ENCODE measurements at regions not wholly inside any gene's neighbourhood (a gene's known extent, or its start where the extent isn't known, plus 50 kb on each side); places are given as distances from the start of the nearest gene placed in this dataset.
"Not testable (repeated sequence)": the region's sequence is repeated elsewhere in the genome, so short reads cannot be mapped to it uniquely, and the experiment has no call there.

DNA sequence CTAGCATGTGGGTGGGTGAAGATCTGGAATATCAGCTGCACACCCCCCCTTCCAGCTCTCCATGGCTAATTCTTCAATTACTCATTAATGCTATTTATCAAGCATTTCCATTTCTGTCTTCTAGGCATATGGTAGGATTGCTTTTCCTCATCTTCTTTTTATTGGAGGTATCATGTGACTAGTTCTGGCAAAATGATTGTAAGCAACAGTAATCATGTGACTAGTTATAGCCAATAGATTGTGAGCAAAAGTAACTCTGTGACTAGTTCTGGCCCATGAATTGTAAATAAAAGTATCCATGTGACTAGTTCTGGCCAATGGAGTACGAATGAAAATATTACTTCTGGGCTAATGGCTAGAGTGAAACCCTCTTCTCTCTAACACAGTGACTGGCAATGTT is 107.0 kb upstream of the TMEM132E start:
- H2AFZ ChIP-seq (ENCODE audit: low read length) = no peak overlapping the region
- no peaks in the 10 kb centered on the region for H3K79me2 ChIP-seq (ENCODE audit: low read length)
- DNase-seq (no peak), ATAC-seq (no peak)
- H3K27me3 ChIP-seq (ENCODE audit: low read length) = peaks cover 7% of the 10 kb centered on the region; the same call in 1 of the 2 replicates
- intact Hi-C loops (cut with micrococcal nuclease) = no loop called here
- no peak overlapping the region for H3K27ac ChIP-seq (ENCODE audit: low read length)
- no peaks in the 10 kb centered on the region for H3K9me3 ChIP-seq (ENCODE audit: low read length)
- no peaks in the 10 kb centered on the region for H3F3A ChIP-seq (ENCODE audit: low read length, unreplicated experiment)
- POLR2A ChIA-PET (ENCODE audit: unreplicated experiment) = no interaction called here
- H3K4me1 ChIP-seq (ENCODE audit: insufficient read depth, low read length) = no peaks in the 10 kb centered on the region
- H3K9me2 ChIP-seq (replicated peaks; ENCODE audit: low read length) = no peaks in the 10 kb centered on the region
- no peak overlapping the region for H3K9ac ChIP-seq (ENCODE audit: low read length)
- no peak overlapping the region for H3K4me2 ChIP-seq (ENCODE audit: low read length)
- H3K36me3 ChIP-seq (ENCODE audit: low read depth, low read length) = no peaks in the 10 kb centered on the region
- BruUV-seq (replicated peaks) = no TSS peak
- no peak overlapping the region for H3K4me3 ChIP-seq (ENCODE audit: low read length)
- no peaks in the 10 kb centered on the region for H4K20me1 ChIP-seq (ENCODE audit: low read length)
- TF ChIP-seq, protein P1, sequence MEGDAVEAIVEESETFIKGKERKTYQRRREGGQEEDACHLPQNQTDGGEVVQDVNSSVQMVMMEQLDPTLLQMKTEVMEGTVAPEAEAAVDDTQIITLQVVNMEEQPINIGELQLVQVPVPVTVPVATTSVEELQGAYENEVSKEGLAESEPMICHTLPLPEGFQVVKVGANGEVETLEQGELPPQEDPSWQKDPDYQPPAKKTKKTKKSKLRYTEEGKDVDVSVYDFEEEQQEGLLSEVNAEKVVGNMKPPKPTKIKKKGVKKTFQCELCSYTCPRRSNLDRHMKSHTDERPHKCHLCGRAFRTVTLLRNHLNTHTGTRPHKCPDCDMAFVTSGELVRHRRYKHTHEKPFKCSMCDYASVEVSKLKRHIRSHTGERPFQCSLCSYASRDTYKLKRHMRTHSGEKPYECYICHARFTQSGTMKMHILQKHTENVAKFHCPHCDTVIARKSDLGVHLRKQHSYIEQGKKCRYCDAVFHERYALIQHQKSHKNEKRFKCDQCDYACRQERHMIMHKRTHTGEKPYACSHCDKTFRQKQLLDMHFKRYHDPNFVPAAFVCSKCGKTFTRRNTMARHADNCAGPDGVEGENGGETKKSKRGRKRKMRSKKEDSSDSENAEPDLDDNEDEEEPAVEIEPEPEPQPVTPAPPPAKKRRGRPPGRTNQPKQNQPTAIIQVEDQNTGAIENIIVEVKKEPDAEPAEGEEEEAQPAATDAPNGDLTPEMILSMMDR (conservative IDR thresholded peaks at IDR 0.05; ENCODE audit: low read depth, low read length) = no peak
- no peak for TF ChIP-seq EZH2 (IDR thresholded peaks at IDR 0.05; ENCODE audit: low read length, unreplicated experiment)
- no peak for TF ChIP-seq EZH2phosphoT487 (IDR thresholded peaks at IDR 0.05; ENCODE audit: borderline replicate concordance, low read length)
- CTCF ChIA-PET = no interaction called here

DNA sequence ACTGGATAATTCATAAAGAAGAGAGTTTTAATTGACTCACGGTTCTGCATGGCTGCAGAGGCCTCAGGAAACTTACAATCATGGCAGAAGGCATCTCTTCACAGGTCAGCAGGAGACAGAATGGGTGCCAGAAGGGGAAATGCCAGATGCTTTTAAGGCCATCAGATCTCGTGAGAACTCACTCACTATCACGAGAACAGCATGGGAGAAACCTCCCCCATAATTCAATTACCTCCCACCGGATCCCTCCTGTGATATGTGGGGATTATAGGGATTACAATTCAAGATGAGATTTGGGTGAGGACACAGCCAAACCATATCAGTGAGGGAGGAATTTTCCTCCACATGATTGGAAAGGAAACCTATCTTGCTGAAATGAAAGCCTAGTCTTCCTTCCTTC is 108.1 kb upstream of the TMEM132E start:
- H3F3A ChIP-seq (ENCODE audit: low read length, unreplicated experiment); intact Hi-C loops (cut with micrococcal nuclease); H3K27me3 ChIP-seq (ENCODE audit: low read length); DNase-seq; H3K79me2 ChIP-seq (ENCODE audit: low read length); H3K4me1 ChIP-seq (ENCODE audit: insufficient read depth, low read length); BruUV-seq (replicated peaks); H4K20me1 ChIP-seq (ENCODE audit: low read length); H3K9me3 ChIP-seq (ENCODE audit: low read length); H3K4me3 ChIP-seq (ENCODE audit: low read length); H3K4me2 ChIP-seq (ENCODE audit: low read length); H3K27ac ChIP-seq (ENCODE audit: low read length); H3K9ac ChIP-seq (ENCODE audit: low read length); CTCF ChIA-PET; ATAC-seq; POLR2A ChIA-PET (ENCODE audit: unreplicated experiment); H3K36me3 ChIP-seq (ENCODE audit: low read depth, low read length); H2AFZ ChIP-seq (ENCODE audit: low read length); H3K9me2 ChIP-seq (replicated peaks; ENCODE audit: low read length): not testable (repeated sequence)

DNA sequence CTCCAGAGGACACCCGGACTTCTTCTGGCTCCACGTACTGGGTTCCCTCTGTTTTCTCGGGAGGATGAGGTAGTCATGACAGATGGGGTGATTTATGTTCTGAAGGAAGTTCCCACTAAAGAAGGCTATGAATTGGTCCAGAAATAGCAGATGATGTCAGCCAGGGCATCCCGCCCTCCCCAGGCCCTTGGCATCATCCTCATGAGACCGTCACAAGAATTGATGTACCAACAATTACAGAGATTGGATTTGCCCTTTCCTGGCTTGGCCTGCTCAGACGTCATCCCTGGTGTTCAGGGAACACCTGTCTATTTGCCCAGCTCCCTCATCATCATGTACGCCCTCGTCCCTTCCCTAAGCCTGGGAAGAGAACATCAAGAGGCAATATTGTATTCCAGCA is 102.8 kb upstream of the CCL1 start:
- Histone ChIP-seq H3K4me2 (ENCODE audit: low read length) (no peak overlapping the region), H2AFZ (ENCODE audit: low read length) (no peak overlapping the region), H3K4me3 (ENCODE audit: low read length) (no peak overlapping the region), H3K79me2 (ENCODE audit: low read length) (no peaks in the 10 kb centered on the region), H3K9me3 (ENCODE audit: low read length) (no peaks in the 10 kb centered on the region), H3K9ac (ENCODE audit: low read length) (no peak overlapping the region), H4K20me1 (ENCODE audit: low read length) (no peaks in the 10 kb centered on the region), H3F3A (ENCODE audit: low read length, unreplicated experiment) (no peaks in the 10 kb centered on the region), H3K27ac (ENCODE audit: low read length) (no peak overlapping the region), H3K9me2 (replicated peaks; ENCODE audit: low read length) (no peaks in the 10 kb centered on the region), H3K4me1 (ENCODE audit: insufficient read depth, low read length) (no peaks in the 10 kb centered on the region), H3K36me3 (ENCODE audit: low read depth, low read length) (no peaks in the 10 kb centered on the region), H3K27me3 (ENCODE audit: low read length) (peaks cover 7% of the 10 kb centered on the region; the same call in 1 of the 2 replicates)
- ATAC-seq (no peak), DNase-seq (no peak)
- intact Hi-C loops (cut with micrococcal nuclease) = no loop called here
- BruUV-seq (replicated peaks) = no TSS peak
- ChIA-PET POLR2A (ENCODE audit: unreplicated experiment) (no interaction called here), CTCF (no interaction called here)
- no peak for TF ChIP-seq EZH2 (IDR thresholded peaks at IDR 0.05; ENCODE audit: low read length, unreplicated experiment)

DNA sequence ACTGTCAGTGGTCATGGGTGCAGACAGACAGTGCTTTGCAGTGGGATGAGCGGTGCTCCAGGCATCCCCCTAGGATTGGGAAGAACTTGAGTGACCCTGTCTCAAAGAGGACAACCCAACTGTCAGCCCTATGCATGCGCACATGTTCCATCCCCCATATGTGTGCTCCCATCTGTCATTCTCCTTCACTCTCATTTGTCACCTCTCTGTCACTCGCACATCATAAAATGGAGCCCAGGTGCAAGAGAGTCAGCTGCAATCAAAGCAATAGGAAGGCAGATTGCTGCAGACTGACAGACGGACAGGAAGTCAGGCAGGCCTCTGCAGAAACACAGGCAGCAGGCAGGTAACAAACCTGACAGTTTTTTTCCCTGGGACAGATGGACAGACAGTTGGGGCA is 101.8 kb upstream of the CCL1 start:
- TF ChIP-seq EZH2 (IDR thresholded peaks at IDR 0.05; ENCODE audit: low read length, unreplicated experiment) (no peak), EZH2phosphoT487 (IDR thresholded peaks at IDR 0.05; ENCODE audit: borderline replicate concordance, low read length) (no peak)
- TF ChIP-seq, protein P1 (conservative IDR thresholded peaks at IDR 0.05; ENCODE audit: low read depth, low read length) = no peak
- no peaks in the 10 kb centered on the region for H3K9me2 ChIP-seq (replicated peaks; ENCODE audit: low read length)
- H4K20me1 ChIP-seq (ENCODE audit: low read length) = no peaks in the 10 kb centered on the region
- intact Hi-C loops (cut with micrococcal nuclease) = no loop called here
- H3K9me3 ChIP-seq (ENCODE audit: low read length) = no peaks in the 10 kb centered on the region
- DNase-seq (no peak), ATAC-seq (no peak)
- H3K4me3 ChIP-seq (ENCODE audit: low read length) = no peak overlapping the region
- H3K36me3 ChIP-seq (ENCODE audit: low read depth, low read length) = no peaks in the 10 kb centered on the region
- no peak overlapping the region for H3K27ac ChIP-seq (ENCODE audit: low read length)
- H3K9ac ChIP-seq (ENCODE audit: low read length) = no peak overlapping the region
- H2AFZ ChIP-seq (ENCODE audit: low read length) = no peak overlapping the region
- no peaks in the 10 kb centered on the region for H3K4me1 ChIP-seq (ENCODE audit: insufficient read depth, low read length)
- BruUV-seq (replicated peaks) = no TSS peak
- H3K79me2 ChIP-seq (ENCODE audit: low read length) = no peaks in the 10 kb centered on the region
- H3K4me2 ChIP-seq (ENCODE audit: low read length) = no peak overlapping the region
- POLR2A ChIA-PET (ENCODE audit: unreplicated experiment) = no interaction called here
- H3F3A ChIP-seq (ENCODE audit: low read length, unreplicated experiment) = no peaks in the 10 kb centered on the region
- peaks cover 7% of the 10 kb centered on the region; the same call in 1 of the 2 replicates for H3K27me3 ChIP-seq (ENCODE audit: low read length)
- CTCF ChIA-PET = no interaction called here

Data from PC-3 (cell line).